Left cardiac atrium (tissue), 4 donors: ENCODE measurements at regions not wholly inside any gene's neighbourhood (a gene's known extent, or its start where the extent isn't known, plus 50 kb on each side); places are given as distances from the start of the nearest gene placed in this dataset.
"Not testable (repeated sequence)": the region's sequence is repeated elsewhere in the genome, so short reads cannot be mapped to it uniquely, and the experiment has no call there.

Experiments used
- ATAC-seq, 2 donors: fragments of 200-7000 bp; cut with Tn5 transposase; one replicate each; pipeline ENCODE4 v1.9.1; 2020; ENCODE audit warnings: mild to moderate bottlenecking in 2 of 2, moderate library complexity in 2 of 2
- DNase-seq: peaks from one replicate; pipeline ENCODE4 v3.0.0-alpha.2; 2020
- intact Hi-C, 2 donors: fragments of 100-400 bp; cut with DNase I; formaldehyde crosslinking; loops; one replicate each; pipeline versions ENCODE4 v1.14.1 to v1.15.1; 2022 to 2023
- donor health status: DM: no; HTN: yes; CAD: no.
- donor health status: DM: no; HTN: yes; CAD: no; lungs with severe emphysema.
- donor health status: DM: yes; HTN: yes; CAD: no.
- donor health status: Dilated cardiomyopathy.

DNA sequence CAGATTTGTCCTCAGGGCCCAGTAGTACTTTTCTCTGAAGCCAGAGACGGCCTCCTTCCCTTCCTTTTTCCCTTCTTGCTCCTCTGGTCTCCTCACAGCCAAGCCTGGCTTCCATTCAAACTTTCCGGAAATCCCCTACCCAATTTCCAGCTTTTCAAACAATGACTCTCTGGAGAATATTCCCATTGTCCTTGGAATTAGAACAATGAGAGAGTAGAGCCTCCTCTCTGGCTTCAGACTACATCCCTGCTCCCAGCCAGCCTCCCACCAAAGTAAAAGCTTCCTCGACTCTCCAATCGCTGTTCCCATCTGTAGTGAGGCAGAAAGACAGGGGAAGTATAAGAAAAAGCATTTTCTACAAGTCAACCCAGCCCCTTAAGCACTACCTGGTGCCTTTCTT lies 77.7 kb upstream of the SOX13 start:
- DNase-seq: no peak
- intact Hi-C loops: no loop called here
- peak; percentile 34 to 57 for ATAC-seq

GRCh38 chr1:203996126-203996525 lies 76.8 kb upstream of the SOX13 start:
- ATAC-seq: peak; percentile 45 to 53
- intact Hi-C loops: no loop called here

DNA sequence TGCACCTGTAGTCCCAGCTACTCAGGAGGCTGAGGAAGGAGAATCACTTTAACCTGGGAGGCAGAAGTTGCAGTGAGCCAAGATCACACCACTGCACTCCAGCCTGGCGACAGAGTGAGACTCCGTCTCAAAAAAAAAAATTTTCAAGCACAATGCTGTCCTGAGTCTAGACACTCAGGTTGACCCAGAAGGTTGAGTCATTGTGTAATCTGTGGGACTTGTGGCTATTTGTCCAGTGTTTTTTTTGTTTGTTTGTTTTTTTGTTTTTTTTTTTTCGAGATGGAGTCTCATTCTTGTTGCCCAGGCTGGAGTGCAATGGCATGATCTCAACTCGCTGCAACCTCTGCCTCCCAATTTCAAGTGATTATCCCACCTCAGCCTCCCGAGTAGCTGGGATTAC lies 74.3 kb upstream of the SOX13 start:
- ATAC-seq, DNase-seq, intact Hi-C loops: not testable (repeated sequence)

More at GRCh38 chr1:203996126-203996525, 76.8 kb upstream of the SOX13 start:
- DNase-seq: no peak

GRCh38 chr1:203999618-204000017 lies 73.3 kb upstream of the SOX13 start:
- DNase-seq (no peak), ATAC-seq (no peak)
- intact Hi-C loops: no loop called here

DNA sequence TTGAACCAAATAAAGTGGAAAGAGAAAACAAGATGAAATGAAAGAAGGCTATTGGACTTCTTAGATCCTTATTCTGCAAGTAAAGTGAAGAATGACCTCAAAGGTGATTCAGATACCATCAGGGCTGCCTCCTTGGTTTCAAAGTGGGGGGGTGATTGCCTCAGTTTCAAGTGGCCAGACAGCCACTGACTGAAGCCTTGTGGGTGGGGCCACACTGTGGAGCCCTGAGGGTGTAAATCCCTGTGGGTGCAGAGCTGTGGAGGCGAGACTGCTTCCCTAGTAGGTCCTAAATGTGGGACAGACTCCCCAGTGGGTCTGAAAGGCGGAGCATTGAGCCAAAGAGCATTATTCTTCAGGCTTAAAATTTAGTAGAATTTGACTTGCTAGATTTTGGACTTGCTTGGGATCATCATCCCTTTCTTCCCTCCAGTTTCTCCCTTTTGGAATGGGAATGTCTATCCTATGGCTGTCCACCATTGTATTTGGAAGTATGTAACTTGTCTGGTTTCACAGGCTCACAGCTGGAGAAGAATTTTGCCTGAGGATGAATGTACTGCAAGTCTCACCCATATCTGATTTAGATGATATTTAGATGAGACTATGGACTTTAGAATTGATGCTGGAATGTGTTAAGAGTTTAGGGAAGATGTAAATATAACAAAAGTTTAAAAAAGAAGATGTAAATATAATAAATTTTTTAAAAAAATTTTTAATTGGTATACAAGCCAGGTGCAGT lies 71.6 kb upstream of the SOX13 start:
- ATAC-seq (no peak), DNase-seq (no peak)
- intact Hi-C loops: no loop called here

- intact Hi-C loops: no loop called here
- DNase-seq: no peak
- no peak for ATAC-seq
Observed at GRCh38 chr1:204002614-204003013, 70.3 kb upstream of the SOX13 start.

DNA sequence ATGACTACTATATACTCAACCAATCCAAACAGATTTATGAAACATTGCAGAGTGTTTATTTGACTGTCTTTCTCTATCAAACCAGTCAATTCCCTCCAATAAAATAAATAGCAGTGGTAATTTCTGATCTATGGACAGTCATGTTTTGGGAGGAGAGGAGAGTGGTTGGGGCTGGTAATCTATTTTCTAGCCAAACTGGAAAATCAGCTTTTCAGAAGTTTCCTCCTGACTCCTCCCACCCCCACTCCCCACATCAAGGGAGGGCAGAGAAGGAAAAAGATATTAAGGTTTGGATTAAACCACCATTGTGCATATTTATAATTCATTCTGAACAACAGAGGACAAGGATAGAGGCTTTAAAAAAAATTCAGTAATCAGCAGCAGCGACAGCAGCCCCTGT lies 69.4 kb upstream of the SOX13 start:
- intact Hi-C loops: no loop called here
- no peak for ATAC-seq
- no peak for DNase-seq

- intact Hi-C loops: no loop called here
- ATAC-seq (no peak), DNase-seq (no peak)
Observed at GRCh38 chr1:204011426-204011825, 61.5 kb upstream of the SOX13 start.

- ATAC-seq (no peak), DNase-seq (no peak)
- intact Hi-C loops: no loop called here
Observed at GRCh38 chr1:204013052-204013451, 59.9 kb upstream of the SOX13 start.

DNA sequence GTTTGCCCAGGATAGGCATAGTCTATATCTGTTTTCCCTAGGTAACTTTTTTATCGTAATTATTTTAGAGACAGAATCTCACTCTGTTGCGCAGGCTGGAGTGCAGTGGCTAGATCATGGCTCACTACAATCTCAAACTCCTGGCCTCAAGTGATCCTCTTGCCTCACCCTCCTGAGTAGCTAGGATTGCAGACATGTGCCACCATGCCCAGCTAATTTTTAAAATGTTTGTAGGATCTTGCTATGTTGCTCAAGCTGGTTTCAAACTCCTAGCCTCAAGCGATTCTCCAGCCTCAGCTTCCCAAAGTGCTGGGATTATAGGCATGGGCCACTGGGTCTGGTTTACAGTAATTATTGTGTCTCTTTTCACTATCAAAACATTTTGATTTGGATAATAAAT lies 58.6 kb upstream of the SOX13 start:
- intact Hi-C loops: no loop called here

DNA sequence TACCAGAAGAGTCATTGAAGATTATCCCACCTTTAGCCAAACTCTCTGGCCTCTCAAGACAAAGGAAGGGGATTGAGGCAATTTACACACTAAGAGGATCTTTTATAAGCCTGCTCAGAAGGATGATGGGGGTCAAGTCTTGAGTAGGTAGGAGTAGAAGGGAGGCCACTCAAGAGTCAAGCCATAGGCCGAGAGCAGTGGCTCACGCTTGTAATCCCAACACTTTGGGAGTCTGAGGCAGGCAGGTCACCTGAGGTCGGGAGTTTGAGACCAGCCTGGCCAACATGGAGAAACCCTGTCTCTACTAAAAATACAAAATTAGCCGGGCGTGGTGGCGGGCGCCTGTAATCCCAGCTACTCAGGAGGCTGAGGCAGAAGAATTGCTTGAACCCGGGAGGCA lies 58.0 kb upstream of the SOX13 start:
- DNase-seq, ATAC-seq, intact Hi-C loops: not testable (repeated sequence)

More for the DNA sequence above, 58.6 kb upstream of the SOX13 start:
- no peak for DNase-seq
- no peak for ATAC-seq

GRCh38 chr1:204017032-204017431 lies 55.9 kb upstream of the SOX13 start:
- ATAC-seq: no peak
- no peak for DNase-seq

DNA sequence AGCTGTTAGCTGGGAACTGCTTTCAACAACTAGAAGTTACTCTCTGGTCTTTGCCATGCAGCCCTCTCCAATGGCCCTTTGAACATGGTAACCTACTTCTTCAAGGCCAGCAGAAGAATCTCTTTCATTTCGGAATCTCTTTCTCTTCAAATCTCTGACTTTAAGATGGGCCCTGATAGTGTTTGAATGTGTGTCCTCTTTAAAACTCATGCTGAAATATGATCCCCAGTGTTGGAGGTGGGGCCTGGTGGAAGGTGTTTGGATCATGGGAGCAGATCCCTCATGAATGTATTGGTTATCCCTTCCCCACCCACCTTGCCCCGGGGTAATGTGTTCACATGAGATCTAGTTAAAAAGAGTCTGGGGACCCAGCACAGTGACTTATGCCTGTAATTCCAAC lies 54.5 kb upstream of the SOX13 start:
- intact Hi-C loops: no loop called here
- ATAC-seq: no peak
- no peak for DNase-seq

More at GRCh38 chr1:204017032-204017431, 55.9 kb upstream of the SOX13 start:
- intact Hi-C loops: no loop called here
